Stromal cell of bone marrow (primary cell): ENCODE measurements at regions not wholly inside any gene's neighbourhood (a gene's known extent, or its start where the extent isn't known, plus 50 kb on each side); places are given as distances from the start of the nearest gene placed in this dataset.
A peak's percentile ranks its signal among the peaks of the same experiment; 100 is the strongest.
"Not testable (repeated sequence)": the region's sequence is repeated elsewhere in the genome, so short reads cannot be mapped to it uniquely, and the experiment has no call there.

Source experiments
- DNase-seq: peaks from one replicate; pipeline ENCODE4 v3.0.0-alpha.2; 2012; ENCODE audit warnings: low read depth

DNA sequence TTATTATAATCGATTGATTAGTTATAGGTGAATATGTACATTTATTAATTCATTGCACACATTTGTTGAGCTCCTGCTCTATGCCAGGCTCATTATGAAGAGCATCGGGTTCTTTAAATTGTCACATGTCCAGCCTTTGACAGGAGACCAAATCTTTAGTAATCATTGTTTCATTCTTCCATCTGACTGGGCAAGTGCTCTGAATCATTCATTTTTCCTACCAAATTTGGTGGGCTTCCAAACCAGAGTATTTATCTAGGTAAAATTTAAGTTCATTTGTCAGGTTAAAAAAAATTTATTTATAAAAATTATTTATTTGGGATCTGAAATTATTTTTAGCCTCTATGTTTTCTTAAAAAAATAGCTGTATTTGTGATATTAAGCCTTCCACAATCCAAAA, 404.9 kb upstream of the MMS22L start:
- DNase-seq, result no peak

DNA sequence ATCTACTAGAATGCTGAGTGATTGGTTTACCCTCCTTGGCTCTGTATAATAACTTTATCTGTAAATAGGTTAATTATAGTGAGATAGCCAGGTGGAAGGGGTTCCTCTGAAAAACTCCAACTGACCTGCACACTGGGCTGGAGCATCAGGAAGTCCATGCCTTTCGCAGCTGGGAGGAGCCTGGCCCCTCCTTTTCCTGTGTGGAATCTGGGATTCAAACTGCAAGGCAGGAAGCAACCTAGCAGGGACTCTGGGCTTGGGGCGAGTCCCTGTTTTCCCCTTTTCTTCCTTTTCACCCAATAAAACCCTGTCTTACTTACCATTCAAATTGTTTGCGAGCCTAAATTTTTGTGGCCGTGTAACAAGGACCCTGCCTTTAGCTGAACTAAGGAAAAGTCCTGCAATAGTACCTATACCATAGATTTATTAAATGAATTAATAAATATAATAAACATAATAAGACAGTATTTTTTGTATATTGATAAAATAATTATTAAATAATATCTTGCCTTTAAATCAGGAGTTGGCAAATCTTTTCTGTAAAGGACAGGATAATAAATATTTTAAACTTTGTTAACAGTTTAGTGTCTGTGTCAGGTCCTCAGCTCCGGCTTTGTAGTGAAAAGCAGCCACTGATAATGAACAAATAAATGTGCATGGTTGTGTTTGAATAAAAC, 406.2 kb upstream of the MMS22L start:
- no peak for DNase-seq

DNA sequence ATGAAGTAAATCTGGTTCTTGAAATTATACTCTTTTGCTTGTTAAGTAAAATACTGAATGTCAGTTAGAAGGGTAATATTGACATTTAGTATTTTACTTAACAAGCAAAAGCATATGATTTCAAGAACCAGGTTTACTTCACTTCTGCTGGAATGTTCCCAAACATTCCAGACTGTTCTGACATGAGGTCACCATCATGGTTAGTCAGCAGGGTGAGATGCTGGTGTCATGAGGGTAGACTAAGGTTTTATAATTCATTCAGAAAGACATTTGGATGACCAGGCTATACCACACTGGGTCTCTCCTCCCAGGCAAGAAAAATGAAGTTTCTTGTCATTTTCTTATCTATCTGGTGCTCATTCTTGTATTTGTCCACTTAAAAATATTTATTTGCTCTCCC, 414.4 kb upstream of the MMS22L start:
- DNase-seq, result peak; percentile 3

DNA sequence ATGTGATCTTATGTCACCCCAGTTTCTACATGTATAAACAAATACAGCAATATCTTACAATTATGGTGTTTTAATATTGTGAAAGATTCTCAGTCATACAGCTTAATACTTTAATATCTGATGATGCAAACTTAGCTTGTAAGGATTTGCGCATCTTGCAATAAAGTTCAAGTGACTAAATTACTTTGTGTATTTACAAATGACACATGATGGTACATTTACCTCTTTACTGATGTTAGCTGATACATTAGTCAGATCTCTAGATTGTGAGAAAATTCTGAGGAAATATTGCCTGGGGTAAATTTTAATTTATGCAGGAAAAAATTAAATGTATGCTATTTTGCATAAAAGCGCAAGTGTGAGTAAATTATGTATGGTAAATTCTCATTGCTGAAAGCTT, 418.8 kb upstream of the MMS22L start:
- DNase-seq, result no peak

DNA sequence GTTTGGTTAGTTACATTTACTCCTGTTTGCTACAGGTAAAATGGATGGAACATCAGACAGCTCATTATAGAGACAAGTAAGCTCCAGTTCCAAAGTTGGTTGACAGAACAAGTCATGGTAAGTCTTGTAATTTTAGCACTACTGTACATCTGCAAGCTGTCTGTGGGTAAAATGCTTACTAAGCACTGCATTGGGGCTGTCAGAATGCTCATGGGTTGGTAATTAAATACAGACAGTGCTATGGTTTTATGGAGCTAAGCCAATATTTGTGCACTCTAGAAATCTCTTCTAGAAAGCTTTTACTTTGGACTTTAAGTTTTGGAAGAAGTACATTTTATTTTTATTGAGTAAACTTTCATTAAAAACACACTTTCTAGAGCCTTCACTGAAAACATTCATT, 419.2 kb upstream of the MMS22L start:
- DNase-seq, result no peak

DNA sequence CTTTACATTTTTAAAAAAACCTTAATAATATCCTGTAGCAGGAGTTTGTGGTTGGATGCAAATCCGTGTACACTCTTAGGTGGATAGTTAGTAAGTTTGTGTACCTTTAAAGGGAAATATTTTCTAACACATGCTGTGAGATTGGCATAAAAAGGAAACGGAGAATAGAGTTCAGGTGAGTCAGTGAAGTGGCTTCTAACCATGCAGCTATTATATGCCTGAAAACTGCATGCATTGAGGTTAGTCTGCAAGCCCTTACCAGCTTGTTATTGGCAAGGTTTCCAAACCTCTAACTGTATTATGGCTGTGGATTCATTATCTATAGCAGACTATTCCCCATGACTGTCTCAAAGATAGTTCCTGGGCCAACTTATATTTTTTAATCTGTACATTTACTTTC, 420.6 kb upstream of the MMS22L start:
- DNase-seq, result no peak

DNA sequence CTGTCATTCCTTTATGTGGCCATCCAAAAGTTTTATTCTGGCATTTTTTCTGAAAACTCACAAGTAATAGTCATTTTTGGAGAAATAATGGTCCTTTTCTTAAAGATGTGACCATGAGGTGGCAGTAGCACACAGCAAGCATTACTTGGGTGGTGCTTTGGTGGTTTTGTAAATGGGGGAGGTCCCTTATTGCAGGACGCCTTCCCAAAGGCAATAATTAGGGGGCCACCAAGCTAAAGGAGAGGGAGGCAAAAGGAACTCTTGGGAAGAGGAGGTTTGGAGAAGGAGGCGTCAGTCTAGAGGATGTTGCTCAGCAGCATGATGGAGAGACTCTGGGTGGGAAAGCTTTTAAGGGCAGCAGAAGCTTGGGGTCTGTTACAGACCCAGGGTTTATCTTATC, 422.6 kb upstream of the MMS22L start:
- DNase-seq, result no peak

DNA sequence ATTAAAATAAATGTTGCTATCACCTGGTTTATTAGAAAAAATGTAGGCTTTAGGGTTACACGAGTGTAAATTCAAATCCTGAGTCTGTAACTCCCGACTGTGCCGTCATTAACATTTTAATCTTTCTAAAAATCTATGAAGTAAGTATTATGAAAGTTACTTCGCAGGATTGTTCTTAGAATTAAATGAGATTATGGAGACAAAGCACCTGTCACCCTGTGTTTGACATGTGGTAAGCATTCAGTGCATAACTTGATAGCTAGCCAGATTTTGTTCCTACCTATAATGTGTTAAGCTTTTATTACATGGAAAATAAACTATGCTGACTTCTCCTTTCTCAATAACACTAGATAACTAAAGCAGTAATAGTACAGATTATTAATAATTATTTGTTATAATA, 429.7 kb upstream of the MMS22L start:
- no peak for DNase-seq

DNA sequence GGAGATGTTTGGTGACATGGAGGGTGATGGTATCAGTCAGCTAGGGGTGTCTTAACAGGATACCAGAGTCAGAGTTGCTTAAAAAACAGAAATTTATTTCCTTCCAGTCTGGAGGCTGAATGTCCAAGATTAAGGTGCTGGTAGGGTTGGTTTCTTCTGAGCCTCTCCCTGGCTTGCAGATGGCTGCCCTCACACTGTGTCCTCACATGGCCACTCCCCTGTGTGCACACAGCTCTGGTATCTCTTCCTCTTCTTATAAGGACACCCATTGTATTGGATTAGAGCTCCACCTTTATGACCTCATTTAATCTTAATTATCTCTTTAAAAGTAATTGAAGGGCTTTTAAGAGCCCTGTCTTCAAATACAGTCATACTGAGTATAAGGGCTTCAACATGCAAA, 431.8 kb upstream of the MMS22L start:
- DNase-seq, result no peak

DNA sequence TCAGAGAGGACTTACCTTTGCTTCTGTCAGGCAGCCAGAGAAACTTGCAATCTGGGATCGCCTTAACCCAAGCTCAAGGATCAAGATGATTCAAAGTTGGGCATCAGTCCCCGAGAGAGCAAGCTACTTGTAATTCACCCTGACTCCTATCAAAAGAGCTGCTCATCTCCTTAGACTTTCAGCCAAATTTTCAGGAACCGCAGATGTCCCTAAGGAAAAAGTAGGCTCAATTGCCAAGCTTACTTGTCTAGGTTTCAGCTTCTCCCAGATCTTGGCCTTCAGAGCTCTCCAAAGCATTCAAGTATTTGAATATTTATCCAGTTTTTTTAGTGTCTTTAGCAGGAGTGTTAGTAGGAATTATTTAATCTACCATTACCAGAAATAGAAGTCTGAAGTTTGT, 434.1 kb upstream of the MMS22L start:
- no peak for DNase-seq

DNA sequence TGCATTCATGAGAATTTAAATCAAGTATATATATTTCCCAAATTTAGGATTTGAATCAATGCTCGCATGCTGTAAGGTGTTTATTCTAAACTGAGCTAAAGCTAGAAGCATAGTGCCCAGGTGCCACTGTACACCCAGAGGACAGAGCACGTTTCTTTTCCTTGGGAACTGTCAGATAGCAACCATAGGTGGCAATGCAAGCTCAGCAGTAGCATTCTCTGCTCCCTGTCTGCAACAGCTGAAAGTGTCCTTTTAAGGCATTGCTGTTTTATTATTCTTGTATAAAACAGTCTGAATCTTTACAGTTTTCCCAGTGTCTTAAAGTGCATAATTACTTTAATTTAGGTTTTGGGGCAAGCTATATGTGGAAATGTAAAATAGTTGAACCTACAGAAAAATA, 443.4 kb upstream of the MMS22L start:
- DNase-seq, result no peak

DNA sequence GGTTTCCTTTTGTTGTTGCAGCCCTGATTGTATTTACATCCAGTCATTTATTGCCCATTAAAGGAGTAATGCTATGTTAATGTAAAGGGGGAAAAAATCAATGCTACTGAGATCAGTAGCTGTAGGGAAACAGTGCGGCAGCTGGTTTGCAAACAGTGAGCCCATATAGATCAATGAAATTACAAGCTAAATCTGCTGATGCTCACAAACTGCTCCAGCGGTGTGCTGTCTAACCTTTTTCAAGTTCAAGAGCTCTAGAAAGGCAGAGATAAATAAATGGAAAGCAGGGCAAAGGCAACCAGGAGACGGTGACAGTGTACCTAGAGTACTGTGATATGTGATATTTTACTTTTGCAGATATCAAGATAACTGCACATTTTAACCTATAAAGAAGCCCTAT, 449.0 kb upstream of the MMS22L start:
- no peak for DNase-seq

DNA sequence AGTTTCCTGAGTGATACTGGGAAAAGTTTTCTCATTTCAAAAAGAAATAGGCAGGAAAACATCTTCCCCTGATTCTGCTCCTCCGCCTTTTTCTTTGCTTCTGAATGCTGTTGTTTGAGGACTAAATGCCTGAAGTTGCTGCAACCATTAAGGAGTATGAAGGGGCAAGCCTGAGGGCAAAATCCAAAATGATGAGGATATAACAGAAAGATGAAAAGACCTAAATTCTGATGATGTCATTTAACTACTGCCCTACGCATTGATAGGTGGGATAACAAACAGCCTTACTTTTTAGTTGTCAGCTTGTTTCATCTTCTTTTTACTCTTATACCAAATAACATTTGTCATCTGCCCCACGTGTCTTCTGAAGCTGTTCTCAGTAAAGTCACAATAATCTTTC, 474.6 kb upstream of the MMS22L start:
- DNase-seq, result no peak

DNA sequence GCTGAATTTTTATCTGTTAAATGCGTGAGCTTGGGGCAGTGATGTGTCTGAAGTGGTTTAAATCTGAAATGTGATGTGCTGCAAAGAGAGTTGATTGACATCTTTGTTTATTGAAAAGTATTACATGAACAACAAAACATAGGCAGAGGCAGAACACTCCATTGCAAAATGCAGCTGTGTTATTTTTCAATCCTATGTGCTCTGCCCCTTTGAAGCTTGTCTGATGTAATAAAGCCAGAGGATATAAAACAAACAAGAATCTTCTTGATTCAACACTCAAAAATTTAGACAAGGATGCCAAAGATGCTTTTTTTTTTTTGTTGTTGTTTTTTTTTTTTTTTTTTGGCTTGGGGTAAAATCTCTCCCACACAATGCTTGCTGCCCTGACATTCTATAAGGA, 482.4 kb upstream of the MMS22L start:
- DNase-seq, result peak; percentile 21

DNA sequence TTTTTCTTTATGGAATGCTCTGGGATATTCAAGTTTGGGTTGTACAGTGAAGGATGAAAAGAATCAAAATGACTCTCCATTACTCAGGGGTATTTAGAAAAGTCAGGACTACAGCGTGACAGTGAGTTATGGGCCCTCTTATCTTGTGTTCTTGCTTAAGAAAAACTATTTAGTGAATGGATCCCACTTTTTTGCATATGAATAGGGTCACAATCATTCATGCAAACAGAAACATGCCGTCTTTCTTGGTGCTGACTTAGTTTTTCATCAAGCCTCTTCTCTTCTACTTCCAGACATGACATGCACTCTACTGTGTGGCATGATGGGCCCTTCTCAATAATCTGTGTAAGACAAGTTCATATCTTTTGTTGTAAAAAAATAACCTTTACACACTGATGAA, 488.4 kb upstream of the MMS22L start:
- DNase-seq, result no peak

DNA sequence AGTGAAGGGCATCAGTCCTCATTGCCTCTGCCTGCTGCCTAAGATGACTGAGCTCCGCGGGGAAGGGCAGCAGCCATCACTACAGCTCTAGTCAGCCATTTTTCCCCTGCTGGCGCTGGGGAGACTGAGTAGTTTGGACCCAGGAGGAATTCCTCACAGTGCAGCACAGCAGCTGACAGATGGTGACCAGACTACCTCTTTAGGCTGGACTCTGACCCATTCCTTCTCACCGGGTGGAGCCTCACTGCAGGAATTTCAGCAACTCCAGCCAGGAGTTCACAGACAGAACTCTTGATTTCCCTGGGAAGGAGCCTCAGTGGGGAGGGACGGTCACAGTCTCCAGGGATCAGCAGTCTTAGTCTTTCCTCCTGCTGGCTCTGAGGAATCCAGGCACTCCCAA, 492.0 kb upstream of the MMS22L start:
- no peak for DNase-seq

DNA sequence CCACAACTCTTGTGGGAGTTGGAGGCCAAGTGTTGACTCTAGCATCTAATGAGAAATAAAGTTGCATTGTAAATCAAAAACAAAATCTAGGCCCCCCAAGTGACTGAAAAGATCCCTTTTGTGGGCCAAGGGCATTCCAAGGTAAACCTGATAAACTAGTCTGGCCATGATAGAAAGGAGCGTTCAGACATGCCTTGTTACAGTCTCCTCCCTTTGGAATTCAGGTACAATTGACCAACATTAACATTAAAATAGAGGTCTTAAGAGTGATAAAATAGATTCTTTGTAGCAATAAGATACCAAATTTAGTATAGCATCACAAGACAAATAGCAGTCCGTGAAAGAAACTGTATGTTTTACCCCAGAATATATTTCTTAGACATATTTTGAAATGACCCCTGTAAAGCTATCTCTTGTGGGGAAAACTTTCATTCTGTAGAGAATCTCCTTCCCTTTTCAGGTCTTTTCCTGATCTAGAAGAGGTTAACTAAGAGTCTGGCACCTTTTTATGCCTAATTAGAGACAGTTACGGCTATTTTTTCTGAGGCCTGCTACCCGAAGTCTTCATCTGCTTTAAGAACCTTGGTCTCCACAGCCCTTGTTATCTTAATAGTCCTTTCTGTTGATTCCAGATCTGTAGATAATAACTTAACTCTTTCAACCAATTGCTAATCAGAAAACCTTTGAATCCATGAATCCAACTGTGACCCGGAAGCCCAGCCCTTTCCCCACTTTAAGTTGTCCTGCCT, 495.4 kb upstream of the MMS22L start:
- no peak for DNase-seq

DNA sequence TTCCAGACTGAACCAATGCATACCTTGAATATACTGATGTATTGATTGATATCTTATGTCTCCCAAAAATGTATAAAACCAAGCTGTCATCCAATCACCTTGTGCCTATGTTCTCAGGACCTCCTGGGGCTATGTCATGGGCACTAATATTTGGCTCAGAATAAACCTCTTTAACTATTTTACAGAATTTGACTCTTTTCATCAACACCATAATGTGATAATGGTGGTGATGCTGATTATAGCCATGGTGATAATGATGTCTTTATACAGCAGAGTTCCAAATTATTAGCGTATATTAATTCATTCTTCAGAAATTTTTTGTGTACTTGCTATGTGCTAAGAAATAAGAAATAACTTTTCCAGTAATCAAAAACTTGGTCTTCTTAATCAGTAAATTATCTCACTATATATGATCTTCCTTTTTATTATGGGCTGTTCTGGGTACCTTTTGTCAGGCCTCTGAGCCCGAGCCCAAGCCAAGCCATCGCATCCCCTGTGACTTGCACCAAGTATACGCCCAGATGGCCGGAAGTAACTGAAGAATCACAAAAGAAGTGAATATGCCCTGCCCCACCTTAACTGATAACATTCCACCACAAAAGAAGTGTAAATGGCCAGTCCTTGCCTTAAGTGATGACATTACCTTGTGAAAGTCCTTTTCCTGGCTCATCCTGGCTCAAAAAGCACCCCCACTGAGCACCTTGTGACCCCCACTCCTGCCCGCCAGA, 496.2 kb upstream of the MMS22L start:
- DNase-seq, result not testable (repeated sequence)

DNA sequence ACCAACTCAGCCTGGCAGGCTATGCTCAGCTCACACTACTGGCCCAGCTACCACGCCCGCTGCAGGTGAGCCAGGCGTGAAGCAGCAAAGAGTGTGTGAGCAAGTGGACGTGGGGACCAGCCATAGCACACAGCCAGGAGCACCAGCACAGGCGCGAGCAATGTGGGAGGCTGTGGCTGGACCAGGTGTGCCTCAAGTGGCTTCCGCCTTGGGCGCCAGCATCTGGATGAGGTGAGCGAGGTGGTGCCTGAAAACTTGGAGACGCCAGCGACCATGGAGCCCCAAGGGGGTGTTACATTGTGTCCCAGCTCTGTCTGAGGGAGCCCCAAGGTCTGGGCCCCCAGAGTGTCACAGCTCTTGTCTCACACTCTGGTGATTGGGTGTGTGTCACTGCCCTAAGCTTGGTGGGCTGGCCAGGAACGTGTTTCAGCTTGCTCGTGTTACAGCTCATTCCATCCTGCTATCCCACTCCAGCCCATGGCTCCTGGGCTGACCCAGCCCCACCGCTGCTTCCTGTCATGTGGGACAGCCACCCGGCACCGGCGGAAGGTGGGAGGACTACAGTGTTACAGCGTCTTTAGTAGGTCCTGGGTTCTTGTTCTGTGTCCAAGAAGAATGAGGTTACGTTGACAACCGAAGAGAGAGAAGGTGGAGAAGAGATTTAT, 508.0 kb upstream of the MMS22L start:
- no peak for DNase-seq

DNA sequence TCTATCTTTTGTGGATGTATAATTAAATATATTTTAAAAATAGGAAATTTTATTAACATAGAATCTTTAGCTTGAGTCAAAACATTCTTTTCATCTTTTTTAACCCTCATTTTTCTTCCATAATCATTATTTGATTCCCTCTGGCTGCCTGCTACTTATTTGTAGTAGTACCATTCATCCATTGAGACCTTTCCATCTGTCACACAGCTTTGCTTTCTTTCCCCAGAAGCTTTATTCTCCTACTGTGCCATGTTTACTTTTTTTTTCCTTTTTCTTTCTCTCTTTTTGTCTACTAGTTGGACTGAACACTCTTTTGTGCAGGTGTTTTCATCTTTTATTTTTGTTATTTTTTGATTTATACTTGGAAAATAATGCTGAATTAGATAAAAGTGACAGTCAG, 522.6 kb upstream of the MMS22L start:
- DNase-seq, result no peak

DNA sequence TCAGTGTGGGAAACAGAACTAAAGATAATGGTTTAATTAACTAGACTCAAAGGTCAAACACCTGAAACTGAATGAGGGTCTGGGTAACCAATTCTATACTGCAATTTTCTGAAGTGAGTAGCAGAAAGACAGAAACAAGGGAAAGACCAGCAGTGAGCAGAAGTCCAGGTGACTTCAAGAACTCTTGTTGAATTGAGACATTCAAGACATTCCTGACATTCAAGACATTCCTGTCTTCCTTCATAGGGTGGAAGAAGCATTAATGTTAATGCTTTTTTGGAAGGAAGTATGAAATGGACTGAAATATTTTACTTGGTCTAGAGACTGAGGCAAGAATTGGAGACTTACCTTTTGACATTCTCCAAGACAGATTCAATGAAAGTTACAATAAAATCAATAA, 529.9 kb upstream of the MMS22L start:
- no peak for DNase-seq

DNA sequence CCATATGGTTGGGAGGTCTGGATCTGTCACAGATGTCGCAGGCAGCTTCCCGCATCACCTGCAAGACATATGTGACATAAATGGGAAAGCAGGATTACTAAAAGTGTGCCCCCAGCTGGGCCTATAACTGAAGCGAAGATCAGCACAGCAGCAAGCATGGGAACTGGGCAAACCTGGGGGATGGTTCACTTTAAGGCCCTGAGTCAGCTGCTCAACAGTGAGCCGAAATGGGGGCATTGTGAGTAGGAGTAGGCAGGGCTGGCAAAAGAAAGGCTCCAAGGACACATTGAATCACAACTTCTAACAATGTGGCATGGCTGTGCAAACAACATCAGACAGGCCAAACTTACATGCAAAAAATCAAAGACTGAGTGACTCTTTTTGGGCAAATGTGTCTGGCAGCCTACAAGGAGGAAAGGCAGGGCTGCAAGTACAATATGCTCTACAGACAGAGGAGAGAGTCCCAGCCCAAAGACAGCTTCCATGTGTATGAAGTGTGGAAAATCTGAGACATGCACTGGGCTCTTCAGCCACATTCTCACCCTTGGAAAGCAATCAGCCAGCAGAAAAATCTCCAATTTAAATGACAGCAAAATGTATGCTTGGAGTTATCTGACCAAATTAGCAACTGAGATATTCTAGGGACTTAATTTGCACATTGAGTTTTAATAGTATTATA, 531.0 kb upstream of the MMS22L start:
- no peak for DNase-seq
